Fibroblast of pulmonary artery (primary cell): ENCODE measurements at regions not wholly inside any gene's neighbourhood (a gene's known extent, or its start where the extent isn't known, plus 50 kb on each side); places are given as distances from the start of the nearest gene placed in this dataset.

ENCODE experiments used
- DNase-seq: peaks from one replicate; pipeline ENCODE4 v3.0.0-alpha.2; 2010; ENCODE audit warnings: low read depth
- H3K4me3 ChIP-seq: replicated peaks from 2 replicates; pipeline ENCODE4 v1.5.1; 2011; ENCODE audit warnings: low read depth, mild to moderate bottlenecking, control low read depth, low read length, moderate library complexity
- CTCF ChIP-seq: IDR thresholded peaks from 2 replicates; pipeline ENCODE4 v1.5.1; 2011; ENCODE audit warnings: mild to moderate bottlenecking, control low read depth, low read length, inconsistent platforms; ENCODE audit errors: missing control alignments

- no peak overlapping the region for H3K4me3 ChIP-seq
- no peak for TF ChIP-seq CTCF
- no peak for DNase-seq
Measured at GRCh38 chr1:166701603-166702100, 137.6 kb upstream of the POGK start.

DNA sequence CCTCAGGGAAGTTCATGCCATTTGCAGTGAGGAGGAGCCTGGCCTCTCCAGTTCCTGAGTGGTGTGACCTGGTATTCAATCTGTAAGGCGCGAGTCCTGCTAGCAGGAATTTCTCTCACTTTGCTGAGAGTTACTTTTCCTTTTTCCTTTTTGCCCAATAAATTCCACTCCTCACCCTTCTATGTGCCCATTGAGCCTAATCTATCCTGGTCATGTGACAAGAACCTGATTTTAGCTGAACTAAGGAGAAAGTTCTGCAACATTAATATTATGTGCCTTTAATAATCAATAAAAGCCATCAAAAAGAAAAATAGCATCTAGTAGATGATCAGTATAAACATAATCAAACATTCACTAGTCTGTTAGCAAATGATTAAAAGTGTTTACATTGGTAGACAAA lies 136.1 kb upstream of the POGK start:
- H3K4me3 ChIP-seq = no peak overlapping the region
- TF ChIP-seq CTCF = no peak
- DNase-seq = no peak

DNA sequence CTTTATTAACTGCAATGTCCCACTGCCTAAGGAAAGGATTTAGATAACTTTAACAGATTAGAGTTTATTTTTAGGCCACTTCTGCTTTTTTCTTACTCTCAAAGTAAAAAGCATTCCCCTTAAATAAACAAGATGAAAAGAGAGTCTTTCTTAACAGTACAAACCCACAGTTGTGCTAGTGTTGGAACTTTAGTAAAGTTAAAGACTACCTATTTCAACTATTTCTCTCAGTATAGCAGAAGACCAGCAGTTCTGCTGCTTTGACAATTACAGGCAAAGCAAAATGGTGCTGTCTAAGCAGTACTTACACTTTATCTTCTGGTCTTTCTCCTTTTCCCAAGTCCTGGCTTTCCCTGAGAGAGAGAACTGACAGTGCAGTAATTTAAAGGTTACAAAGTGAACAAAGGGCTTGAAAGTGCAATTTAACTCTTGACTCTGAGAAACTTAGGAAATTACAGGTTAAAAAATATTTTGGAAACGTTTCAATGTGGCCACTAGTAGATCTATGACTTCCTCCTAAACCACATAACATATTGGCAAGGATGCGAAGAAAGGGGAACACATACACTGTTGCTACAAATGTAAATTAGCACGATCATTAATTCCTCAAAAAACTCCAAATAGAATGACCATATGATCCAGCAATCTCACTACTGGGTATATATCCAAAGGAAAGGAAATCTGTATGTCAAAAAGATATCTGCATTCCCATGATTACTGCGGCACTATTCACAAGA lies 135.4 kb upstream of the POGK start:
- no peak for TF ChIP-seq CTCF
- no peak for DNase-seq
- H3K4me3 ChIP-seq = no peak overlapping the region

- no peak for TF ChIP-seq CTCF
- DNase-seq = no peak
Measured at GRCh38 chr1:166705376-166706289, 133.6 kb upstream of the POGK start.

GRCh38 chr1:166716620-166717019 lies 122.7 kb upstream of the POGK start:
- H3K4me3 ChIP-seq = no peak overlapping the region
- TF ChIP-seq CTCF = no peak
- no peak for DNase-seq

More at GRCh38 chr1:166705376-166706289, 133.6 kb upstream of the POGK start:
- no peak overlapping the region for H3K4me3 ChIP-seq

DNA sequence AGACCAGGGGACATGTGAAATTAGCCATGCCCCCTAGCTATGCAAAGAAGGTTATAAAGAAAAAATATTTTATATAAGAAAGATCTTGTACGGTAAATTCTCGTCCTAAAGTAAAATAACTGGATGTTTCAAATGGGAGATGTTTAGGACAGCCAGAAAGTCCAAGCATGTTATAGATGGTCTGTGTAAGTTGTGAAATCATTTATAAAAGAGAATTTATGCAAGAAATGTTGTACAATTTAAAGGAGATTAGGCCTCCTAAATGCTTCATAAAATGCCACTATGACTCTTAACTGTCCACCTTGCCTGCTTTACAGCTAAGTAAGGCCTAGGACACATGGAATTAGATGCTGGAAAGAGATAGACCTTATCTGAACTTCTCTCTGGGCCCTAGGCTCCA lies 118.1 kb upstream of the POGK start:
- H3K4me3 ChIP-seq = no peak overlapping the region
- DNase-seq = no peak
- TF ChIP-seq CTCF = no peak
